Lower leg skin (tissue), 4 donors: ENCODE measurements at regions not wholly inside any gene's neighbourhood (a gene's known extent, or its start where the extent isn't known, plus 50 kb on each side); places are given as distances from the start of the nearest gene placed in this dataset.

Source experiments
- DNase-seq, 2 donors: peaks; one replicate each; pipeline ENCODE4 v3.0.0-alpha.2; 2019; ENCODE audit warnings: low spot score in 2 of 2
- H3K4me3 ChIP-seq: fragments of 200-600 bp; sonication (generic); 2 replicates; pipeline ENCODE4 v1.5.1; 2017; ENCODE audit warnings: mild to moderate bottlenecking, low read depth; ENCODE audit not compliant: poor library complexity, severe bottlenecking
- CTCF ChIP-seq, 3 donors: fragments of 450-650 bp; IDR thresholded peaks; one replicate each; pipeline ENCODE4 v1.5.1; 2016; ENCODE audit warnings: antibody characterized with exemption in 3 of 3, mild to moderate bottlenecking in 3 of 3, moderate library complexity in 2 of 3
- POLR2A ChIP-seq, 2 donors: fragments of 450-650 bp; IDR thresholded peaks; one replicate each; pipeline ENCODE4 v1.6.1; 2016 to 2017; ENCODE audit warnings: antibody characterized with exemption in 2 of 2, mild to moderate bottlenecking in 1 of 2, moderate library complexity in 1 of 2
- WGBS, 2 donors: methylation state at CpG; one replicate each; pipeline ENCODE4 v1.1.5; 2018; 5-methylcytosine and 5-hydroxymethylcytosine counted together
- intact Hi-C: fragments of 100-400 bp; cut with DNase I; formaldehyde crosslinking; loops from one replicate; pipeline ENCODE4 v1.15.0; 2023; ENCODE audit warnings: low total_unique reads

- DNase-seq = no peak
- no peak overlapping the region for H3K4me3 ChIP-seq
- TF ChIP-seq POLR2A (IDR thresholded peaks at IDR 0.05) (no peak), CTCF (IDR thresholded peaks at IDR 0.05) (no peak)
- intact Hi-C loops = no loop called here
- WGBS, 2 donors = 72 to 76% methylated on average over 4 of the region's 4 CpGs
Observed at GRCh38 chr13:34258646-34259386, 440.9 kb downstream of the RFC3 start.

- TF ChIP-seq CTCF (IDR thresholded peaks at IDR 0.05) = no peak
- TF ChIP-seq POLR2A (IDR thresholded peaks at IDR 0.05) = no peak
- no peak overlapping the region for H3K4me3 ChIP-seq
- 81 to 88% methylated on average over 4 of the region's 4 CpGs for WGBS, 2 donors
Observed at GRCh38 chr13:34263681-34264080, 445.7 kb downstream of the RFC3 start.

GRCh38 chr13:34265046-34265679, 447.2 kb downstream of the RFC3 start:
- no peak for DNase-seq
- TF ChIP-seq CTCF (IDR thresholded peaks at IDR 0.05) (no peak), POLR2A (IDR thresholded peaks at IDR 0.05) (no peak)
- WGBS, 2 donors = 78 to 81% methylated on average over 3 of the region's 3 CpGs

More at GRCh38 chr13:34263681-34264080, 445.7 kb downstream of the RFC3 start:
- no peak for DNase-seq
- intact Hi-C loops = no loop called here

GRCh38 chr13:34276764-34277163, 458.8 kb downstream of the RFC3 start:
- DNase-seq = no peak
- WGBS, 2 donors = 89 to 90% methylated on average over 3 of the region's 3 CpGs
- H3K4me3 ChIP-seq = no peak overlapping the region
- intact Hi-C loops = no loop called here
- TF ChIP-seq CTCF (IDR thresholded peaks at IDR 0.05) = no peak
- no peak for TF ChIP-seq POLR2A (IDR thresholded peaks at IDR 0.05)

More at GRCh38 chr13:34265046-34265679, 447.2 kb downstream of the RFC3 start:
- intact Hi-C loops = no loop called here
- no peak overlapping the region for H3K4me3 ChIP-seq

GRCh38 chr13:34277936-34278335, 460.0 kb downstream of the RFC3 start:
- no peak overlapping the region for H3K4me3 ChIP-seq
- WGBS, 2 donors = 64 to 67% methylated on average over 4 of the region's 4 CpGs
- no peak for DNase-seq
- TF ChIP-seq POLR2A (IDR thresholded peaks at IDR 0.05) (no peak), CTCF (IDR thresholded peaks at IDR 0.05) (no peak)
- intact Hi-C loops = no loop called here
